H9 (cell line): ENCODE measurements at regions not wholly inside any gene's neighbourhood (a gene's known extent, or its start where the extent isn't known, plus 50 kb on each side); places are given as distances from the start of the nearest gene placed in this dataset.

Source experiments
- DNase-seq: peaks from one replicate; pipeline ENCODE4 v3.0.0-alpha.2; 2017
- H2AFZ ChIP-seq: one replicate; pipeline ENCODE4 v1.6.1; 2013; ENCODE audit warnings: mild to moderate bottlenecking, low read length, control low read depth, moderate library complexity
- H2AK5ac ChIP-seq: 2 replicates; pipeline ENCODE4 v1.6.1; 2013; ENCODE audit warnings: low read length, control low read depth, mixed read lengths; ENCODE audit not compliant: insufficient read length
- H2BK120ac ChIP-seq: one replicate; pipeline ENCODE4 v1.6.1; 2013; ENCODE audit warnings: low read depth, mild to moderate bottlenecking, low read length, control low read depth, inconsistent platforms; ENCODE audit not compliant: poor library complexity, severe bottlenecking
- H2BK12ac ChIP-seq: 2 replicates; pipeline ENCODE4 v1.6.1; 2013; ENCODE audit warnings: low read length, control low read depth, mixed read lengths, low read depth; ENCODE audit not compliant: insufficient read length
- H2BK15ac ChIP-seq: 2 replicates; pipeline ENCODE4 v1.6.1; 2013; ENCODE audit warnings: low read depth, low read length, control low read depth
- H2BK20ac ChIP-seq: one replicate; pipeline ENCODE4 v1.6.1; 2013; ENCODE audit warnings: low read depth, mild to moderate bottlenecking, low read length, control low read depth, inconsistent platforms; ENCODE audit not compliant: poor library complexity, severe bottlenecking
- H2BK5ac ChIP-seq: 2 replicates; pipeline ENCODE4 v1.6.1; 2013; ENCODE audit warnings: low read length, control low read depth, mixed read lengths; ENCODE audit not compliant: insufficient read length
- H3K14ac ChIP-seq: 2 replicates; pipeline ENCODE4 v1.6.1; 2013; ENCODE audit warnings: low read length, control low read depth; ENCODE audit not compliant: insufficient read depth
- H3K18ac ChIP-seq: 2 replicates; pipeline ENCODE4 v1.6.1; 2013; ENCODE audit warnings: low read depth, mild to moderate bottlenecking, mixed read lengths, low read length, control low read depth; ENCODE audit not compliant: insufficient read length
- H3K23ac ChIP-seq: 2 replicates; pipeline ENCODE4 v1.6.1; 2013; ENCODE audit warnings: low read length, control low read depth, mixed read lengths, low read depth; ENCODE audit not compliant: insufficient read length
- H3K23me2 ChIP-seq: 2 replicates; pipeline ENCODE4 v1.6.1; 2013; ENCODE audit warnings: low read depth, mild to moderate bottlenecking, mixed read lengths, low read length, control low read depth; ENCODE audit not compliant: insufficient read length, poor library complexity, severe bottlenecking
- H3K27ac ChIP-seq: 2 replicates; pipeline ENCODE4 v1.5.1; 2013; ENCODE audit warnings: low read length, control low read depth, mixed read lengths, low read depth; ENCODE audit not compliant: insufficient read length
- H3K27me3 ChIP-seq: 2 replicates; pipeline ENCODE4 v1.6.1; 2013; ENCODE audit warnings: low read length, control low read depth, inconsistent platforms; ENCODE audit not compliant: insufficient read depth
- H3K4ac ChIP-seq: 2 replicates; pipeline ENCODE4 v1.6.1; 2013; ENCODE audit warnings: low read depth, mild to moderate bottlenecking, control low read depth, inconsistent platforms, low read length, moderate library complexity
- H3K4me1 ChIP-seq: 2 replicates; pipeline ENCODE4 v1.6.1; 2013; ENCODE audit warnings: low read length, control low read depth, inconsistent platforms; ENCODE audit not compliant: insufficient read depth
- H3K4me2 ChIP-seq: 2 replicates; pipeline ENCODE4 v1.6.1; 2013; ENCODE audit warnings: low read length, control low read depth, mixed read lengths; ENCODE audit not compliant: insufficient read length, insufficient read depth
- H3K56ac ChIP-seq: 2 replicates; pipeline ENCODE4 v1.6.1; 2013; ENCODE audit warnings: low read depth, mild to moderate bottlenecking, mixed read lengths, low read length, control low read depth; ENCODE audit not compliant: insufficient read length
- H3K79me1 ChIP-seq: 2 replicates; pipeline ENCODE4 v1.6.1; 2013; ENCODE audit warnings: low read depth, mild to moderate bottlenecking, moderate library complexity, low read length, control low read depth, inconsistent platforms; ENCODE audit not compliant: insufficient read depth, poor library complexity, severe bottlenecking
- H3K79me2 ChIP-seq: 2 replicates; pipeline ENCODE4 v1.6.1; 2013; ENCODE audit warnings: low read length, control low read depth, inconsistent platforms; ENCODE audit not compliant: insufficient read depth
- H3K9ac ChIP-seq: 2 replicates; pipeline ENCODE4 v1.6.1; 2013; ENCODE audit warnings: low read length, control low read depth, mixed read lengths; ENCODE audit not compliant: insufficient read length; ENCODE audit errors: extremely low read depth
- H3K9me3 ChIP-seq: one replicate; pipeline ENCODE4 v1.6.1; 2013; ENCODE audit warnings: low read depth, low read length, inconsistent platforms; ENCODE audit not compliant: control insufficient read depth
- H3T11ph ChIP-seq: one replicate; pipeline ENCODE4 v1.6.1; 2013; ENCODE audit warnings: mild to moderate bottlenecking, low read length, control low read depth, inconsistent platforms
- H4K20me1 ChIP-seq: one replicate; pipeline ENCODE4 v1.6.1; 2013; ENCODE audit not compliant: control insufficient read depth, insufficient read length, insufficient read depth
- H4K5ac ChIP-seq: 2 replicates; pipeline ENCODE4 v1.6.1; 2013; ENCODE audit warnings: low read depth, mild to moderate bottlenecking, mixed read lengths, low read length, control low read depth; ENCODE audit not compliant: insufficient read length
- H4K8ac ChIP-seq: replicated peaks from 2 replicates; pipeline ENCODE4 v1.6.1; 2013; ENCODE audit warnings: low read length, control low read depth, mixed read lengths, low read depth; ENCODE audit not compliant: insufficient read length
- H4K91ac ChIP-seq: 2 replicates; pipeline ENCODE4 v1.6.1; 2013; ENCODE audit warnings: low read depth, mild to moderate bottlenecking, moderate library complexity, mixed read lengths, low read length, control low read depth; ENCODE audit not compliant: insufficient read length
- H3K27ac Mint-ChIP-seq, 3 experiments: 2 replicates in 2 of 3; 3 replicates in 1 of 3; pipeline ENCODE4 v1.8.0; 2020 to 2021; ENCODE audit warnings: mixed read lengths in 3 of 3, mild to moderate bottlenecking in 1 of 3, moderate library complexity in 1 of 3
- H3K27me3 Mint-ChIP-seq: 2 replicates; pipeline ENCODE4 v1.8.0; 2021; ENCODE audit warnings: low read depth, mild to moderate bottlenecking, moderate library complexity, mixed read lengths
- H3K36me3 Mint-ChIP-seq, 3 experiments: 2 replicates in 2 of 3; 3 replicates in 1 of 3; pipeline ENCODE4 v1.8.0; 2020 to 2021; ENCODE audit warnings: low read depth in 3 of 3, mixed read lengths in 3 of 3; ENCODE audit not compliant: insufficient read depth in 1 of 3
- H3K4me1 Mint-ChIP-seq, 2 experiments: 2 replicates each; pipeline ENCODE4 v1.8.0; 2020; ENCODE audit warnings: mixed read lengths in 2 of 2
- H3K4me3 Mint-ChIP-seq, 2 experiments: 2 replicates in 1 of 2; 3 replicates in 1 of 2; pipeline ENCODE4 v1.8.0; 2020 to 2021; ENCODE audit warnings: mild to moderate bottlenecking in 2 of 2, mixed read lengths in 2 of 2, moderate library complexity in 1 of 2
- H3K9me3 Mint-ChIP-seq, 2 experiments: 2 replicates in 1 of 2; 3 replicates in 1 of 2; pipeline ENCODE4 v1.8.0; 2020; ENCODE audit warnings: mild to moderate bottlenecking in 2 of 2, mixed read lengths in 2 of 2, moderate library complexity in 1 of 2
- CTCF ChIP-seq: fragments of 200-600 bp; sonication (generic); conservative IDR thresholded peaks from 3 replicates; pipeline ENCODE4 v1.8.0; 2021; ENCODE audit warnings: antibody characterized with exemption, mild to moderate bottlenecking
- WGBS: extraction: QIAGEN DNeasy Blood & Tissue Kit; methylation state at CpG from one replicate; pipeline ENCODE4 v1.1.7; 2013; ENCODE audit warnings: missing lambda C conversion rate, low lambda C conversion rate, mixed read lengths; ENCODE audit not compliant: insufficient read length; ENCODE audit errors: extremely low coverage; 5-methylcytosine and 5-hydroxymethylcytosine counted together

DNA sequence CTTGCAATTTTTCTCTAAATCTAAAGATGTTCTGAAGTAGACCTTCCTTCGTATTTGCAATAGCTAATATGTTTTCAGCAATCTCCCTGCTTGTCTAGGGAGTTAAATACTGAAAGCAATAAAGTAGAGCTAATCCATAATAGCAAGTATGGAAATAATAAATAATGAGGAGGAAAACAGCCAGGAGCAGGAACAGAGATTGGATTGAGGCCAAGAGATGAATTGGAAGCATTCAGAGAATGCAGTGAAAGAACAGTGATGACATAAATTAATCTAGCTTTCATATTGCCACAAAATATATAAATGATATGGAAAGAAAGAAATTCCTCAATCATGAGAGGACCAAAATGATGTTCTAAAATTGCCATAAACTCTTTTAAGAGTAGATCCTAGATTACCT lies 679.7 kb downstream of the METTL4 start:
- no peaks in the 10 kb centered on the region for H3K79me1 ChIP-seq
- no peaks in the 10 kb centered on the region for H3K4me1 ChIP-seq
- H4K8ac ChIP-seq: no peak overlapping the region
- Mint-ChIP-seq H3K4me1 (peaks cover 4 to 6% of the 10 kb centered on the region in 2 experiments), H3K27ac (no peak overlapping the region), H3K36me3 (no peaks in the 10 kb centered on the region), H3K4me3 (no peak overlapping the region), H3K9me3 (no peaks in the 10 kb centered on the region), H3K27me3 (no peaks in the 10 kb centered on the region)
- no peak overlapping the region for H3T11ph ChIP-seq
- no peaks in the 10 kb centered on the region for H3K9me3 ChIP-seq
- WGBS: no CpG with 5 or more reads among the region's 1 CpG
- no peak overlapping the region for H2BK15ac ChIP-seq
- no peak overlapping the region for H4K5ac ChIP-seq
- no peak overlapping the region for H2AFZ ChIP-seq
- no peak overlapping the region for H2BK12ac ChIP-seq
- TF ChIP-seq CTCF: no peak
- no peak overlapping the region for H2BK20ac ChIP-seq
- no peaks in the 10 kb centered on the region for H3K23me2 ChIP-seq
- H3K14ac ChIP-seq: no peak overlapping the region
- H3K4me2 ChIP-seq: no peak overlapping the region
- no peak overlapping the region for H3K9ac ChIP-seq
- no peak overlapping the region for H2BK120ac ChIP-seq
- no peak for DNase-seq
- H3K4ac ChIP-seq: no peak overlapping the region
- H3K27me3 ChIP-seq: no peaks in the 10 kb centered on the region
- no peak overlapping the region for H3K56ac ChIP-seq
- H3K23ac ChIP-seq: no peak overlapping the region
- no peak overlapping the region for H3K27ac ChIP-seq
- no peak overlapping the region for H4K91ac ChIP-seq
- H4K20me1 ChIP-seq: no peaks in the 10 kb centered on the region
- H2BK5ac ChIP-seq: no peak overlapping the region
- H3K79me2 ChIP-seq: no peaks in the 10 kb centered on the region
- H3K18ac ChIP-seq: no peak overlapping the region
- no peak overlapping the region for H2AK5ac ChIP-seq
